ENCODE measurements at regions not wholly inside any gene's neighbourhood (a gene's known extent, or its start where the extent isn't known, plus 50 kb on each side); places are given as distances from the start of the nearest gene placed in this dataset.

DNA sequence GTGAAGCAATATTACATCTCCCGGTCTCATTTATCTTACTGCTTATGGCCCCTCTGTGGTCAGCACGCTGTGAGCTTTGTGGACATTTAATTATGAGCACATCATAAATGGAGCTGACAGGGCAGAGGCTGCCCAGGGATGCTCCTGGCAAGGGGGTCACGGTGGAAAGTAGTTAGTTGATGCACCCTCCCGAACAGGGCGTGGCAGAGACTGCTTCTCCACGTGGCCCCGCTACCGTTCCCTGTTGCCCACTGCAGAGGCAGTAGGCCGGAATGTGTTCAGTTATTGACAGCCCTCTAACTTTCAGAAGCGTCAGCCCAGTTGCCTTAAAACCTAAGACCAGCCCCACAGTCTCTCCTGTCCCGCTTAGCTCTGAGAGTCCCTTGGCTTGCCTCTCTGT is 180.3 kb upstream of the ZNF507 start:
- TF ChIP-seq, protein P1, sequence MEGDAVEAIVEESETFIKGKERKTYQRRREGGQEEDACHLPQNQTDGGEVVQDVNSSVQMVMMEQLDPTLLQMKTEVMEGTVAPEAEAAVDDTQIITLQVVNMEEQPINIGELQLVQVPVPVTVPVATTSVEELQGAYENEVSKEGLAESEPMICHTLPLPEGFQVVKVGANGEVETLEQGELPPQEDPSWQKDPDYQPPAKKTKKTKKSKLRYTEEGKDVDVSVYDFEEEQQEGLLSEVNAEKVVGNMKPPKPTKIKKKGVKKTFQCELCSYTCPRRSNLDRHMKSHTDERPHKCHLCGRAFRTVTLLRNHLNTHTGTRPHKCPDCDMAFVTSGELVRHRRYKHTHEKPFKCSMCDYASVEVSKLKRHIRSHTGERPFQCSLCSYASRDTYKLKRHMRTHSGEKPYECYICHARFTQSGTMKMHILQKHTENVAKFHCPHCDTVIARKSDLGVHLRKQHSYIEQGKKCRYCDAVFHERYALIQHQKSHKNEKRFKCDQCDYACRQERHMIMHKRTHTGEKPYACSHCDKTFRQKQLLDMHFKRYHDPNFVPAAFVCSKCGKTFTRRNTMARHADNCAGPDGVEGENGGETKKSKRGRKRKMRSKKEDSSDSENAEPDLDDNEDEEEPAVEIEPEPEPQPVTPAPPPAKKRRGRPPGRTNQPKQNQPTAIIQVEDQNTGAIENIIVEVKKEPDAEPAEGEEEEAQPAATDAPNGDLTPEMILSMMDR (IDR thresholded peaks at IDR 0.05): no peak
- no peak for TF ChIP-seq POLR2A (IDR thresholded peaks at IDR 0.05)
